ENCODE measurements at regions not wholly inside any gene's neighbourhood (a gene's known extent, or its start where the extent isn't known, plus 50 kb on each side); places are given as distances from the start of the nearest gene placed in this dataset.
"Not testable (repeated sequence)": the region's sequence is repeated elsewhere in the genome, so short reads cannot be mapped to it uniquely, and the experiment has no call there.

DNA sequence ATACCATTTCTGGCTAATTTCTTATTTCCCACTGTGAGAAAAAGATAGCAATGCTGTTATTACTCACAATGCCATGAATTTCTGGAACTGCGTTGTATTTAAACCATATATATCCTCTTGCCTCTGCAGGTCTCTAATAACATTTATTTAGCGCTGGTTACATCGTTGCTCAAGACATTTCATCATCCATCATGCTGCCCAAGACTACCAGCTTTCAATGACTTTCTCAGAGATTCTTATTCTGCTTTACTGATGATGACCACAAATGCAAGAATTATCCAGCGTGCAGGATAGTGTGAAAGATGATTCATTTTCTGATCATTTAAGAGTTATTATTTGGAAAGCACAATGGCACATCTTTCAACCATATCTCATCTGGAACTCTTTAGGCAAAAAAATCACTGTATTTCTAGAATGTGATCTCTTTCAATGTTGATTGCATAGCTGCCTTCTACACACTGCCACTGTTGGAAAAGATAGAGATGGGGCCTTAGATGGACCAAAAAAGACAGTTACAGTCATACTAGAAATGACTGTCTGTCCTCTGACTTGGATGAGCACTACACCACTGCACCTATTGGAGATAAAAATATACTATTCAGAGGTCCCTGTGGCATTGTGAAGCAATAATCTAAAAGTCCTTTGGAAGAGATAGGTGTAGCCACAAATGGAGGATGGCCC, 716.1 kb downstream of the NSUN3 start:
- DNase-seq (ENCODE audit: low read depth in 3 of 3, low spot score in 2 of 3), result no peak

DNA sequence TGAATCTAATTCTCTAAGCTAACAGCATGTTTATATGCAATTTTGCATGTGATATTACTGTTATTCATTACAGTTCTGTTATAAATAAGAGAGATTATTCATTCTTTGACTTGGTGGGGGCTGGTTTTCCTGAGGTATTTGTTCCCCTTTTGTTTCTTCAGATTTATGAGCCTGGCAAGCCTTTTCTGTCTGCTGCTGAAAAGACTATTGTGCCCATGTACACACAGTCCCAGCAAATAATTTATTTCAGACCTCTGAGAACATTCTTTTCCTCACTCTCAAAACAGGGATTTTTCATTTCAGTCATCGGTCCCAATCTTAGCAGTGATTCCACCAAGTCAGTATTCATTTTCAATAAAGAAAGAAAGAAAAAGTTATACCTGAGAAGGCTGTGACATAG, 716.8 kb downstream of the NSUN3 start:
- DNase-seq (ENCODE audit: low read depth in 3 of 3, low spot score in 2 of 3), result no peak

DNA sequence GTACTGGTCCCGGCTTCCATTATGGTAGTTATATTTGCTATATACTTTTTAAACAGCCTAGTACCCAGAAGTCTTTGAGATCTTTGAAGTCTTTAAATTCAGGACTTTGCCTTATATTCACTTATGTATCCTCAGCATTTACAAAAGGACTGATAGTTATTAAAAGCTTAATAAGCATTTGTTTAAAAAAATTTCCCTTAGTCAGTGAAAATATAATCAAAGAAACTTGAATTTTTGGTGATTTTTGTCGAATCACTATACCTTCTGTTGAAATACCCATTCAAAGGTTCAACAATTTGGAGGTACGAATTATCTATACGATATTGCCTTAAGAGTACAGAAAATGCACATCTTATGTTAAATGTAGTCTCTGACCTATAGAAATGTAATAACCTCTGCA, 721.4 kb downstream of the NSUN3 start:
- DNase-seq (ENCODE audit: low read depth in 3 of 3, low spot score in 2 of 3), result no peak

DNA sequence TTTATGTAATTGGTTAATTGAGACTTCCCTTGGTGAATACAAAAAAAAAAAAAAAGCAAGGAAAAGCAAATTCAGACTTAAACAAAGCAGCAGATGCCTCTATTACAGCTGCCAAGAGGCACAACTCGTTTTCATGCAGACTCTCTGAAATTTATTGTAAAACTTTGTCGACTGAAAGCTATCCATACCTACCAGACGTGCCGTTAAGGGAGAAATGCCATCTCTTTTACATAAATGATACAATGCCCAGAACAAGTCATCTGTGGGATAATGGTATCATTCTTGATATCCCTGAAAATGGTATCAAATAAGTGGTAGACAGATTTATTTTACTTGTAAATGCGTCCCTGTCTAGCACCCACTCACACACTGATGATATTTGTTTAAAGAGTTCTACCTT, 724.2 kb downstream of the NSUN3 start:
- no peak for DNase-seq (ENCODE audit: low read depth in 3 of 3, low spot score in 2 of 3)

DNA sequence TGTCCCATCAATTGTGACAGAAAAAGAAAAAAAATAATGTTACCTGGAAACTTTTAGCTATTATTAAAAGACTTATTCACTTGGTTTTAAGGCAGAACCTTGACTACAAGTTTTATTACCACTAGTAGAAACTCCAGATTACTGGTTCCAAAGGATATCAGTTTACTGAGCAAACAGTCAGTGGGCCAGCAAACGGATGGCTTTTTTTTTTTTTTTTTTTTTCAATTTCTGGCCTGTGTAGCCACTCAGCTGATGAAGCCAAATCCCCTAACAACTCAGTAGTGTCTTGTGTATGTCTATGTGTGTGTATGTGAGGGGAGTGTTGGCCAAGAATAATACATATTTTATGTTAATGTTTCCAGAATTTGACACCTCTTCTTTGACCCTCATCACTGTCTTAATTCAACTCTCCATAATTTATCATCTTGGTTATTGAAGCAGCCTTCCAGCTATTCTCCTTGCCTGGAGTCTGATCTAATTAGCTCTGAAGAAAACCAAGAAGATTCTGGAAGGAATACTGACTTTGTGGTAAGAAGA, 724.9 kb downstream of the NSUN3 start:
- DNase-seq (ENCODE audit: low read depth in 3 of 3, low spot score in 2 of 3), result peak in 2 of 3 donors; percentile 1 to 12

DNA sequence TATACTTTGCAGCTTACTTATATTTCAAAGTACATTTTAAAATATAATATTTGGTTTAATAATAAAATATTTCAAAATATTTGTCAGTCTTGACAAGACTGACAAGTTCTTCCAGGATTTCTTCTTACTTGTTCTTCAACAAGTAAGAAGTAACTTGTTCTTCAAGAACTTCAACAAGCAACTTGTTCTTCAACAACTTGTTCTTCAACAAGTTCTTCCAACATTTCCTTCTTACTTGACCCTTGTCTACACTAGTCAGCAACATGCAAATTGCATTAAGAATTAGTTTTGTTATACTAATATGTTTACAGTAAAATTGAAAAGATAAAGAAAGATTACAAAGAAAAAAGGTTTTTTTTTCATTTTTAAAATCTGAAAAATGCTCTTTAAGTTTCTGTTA, 731.7 kb downstream of the NSUN3 start:
- DNase-seq (ENCODE audit: low read depth in 3 of 3, low spot score in 2 of 3), result no peak

DNA sequence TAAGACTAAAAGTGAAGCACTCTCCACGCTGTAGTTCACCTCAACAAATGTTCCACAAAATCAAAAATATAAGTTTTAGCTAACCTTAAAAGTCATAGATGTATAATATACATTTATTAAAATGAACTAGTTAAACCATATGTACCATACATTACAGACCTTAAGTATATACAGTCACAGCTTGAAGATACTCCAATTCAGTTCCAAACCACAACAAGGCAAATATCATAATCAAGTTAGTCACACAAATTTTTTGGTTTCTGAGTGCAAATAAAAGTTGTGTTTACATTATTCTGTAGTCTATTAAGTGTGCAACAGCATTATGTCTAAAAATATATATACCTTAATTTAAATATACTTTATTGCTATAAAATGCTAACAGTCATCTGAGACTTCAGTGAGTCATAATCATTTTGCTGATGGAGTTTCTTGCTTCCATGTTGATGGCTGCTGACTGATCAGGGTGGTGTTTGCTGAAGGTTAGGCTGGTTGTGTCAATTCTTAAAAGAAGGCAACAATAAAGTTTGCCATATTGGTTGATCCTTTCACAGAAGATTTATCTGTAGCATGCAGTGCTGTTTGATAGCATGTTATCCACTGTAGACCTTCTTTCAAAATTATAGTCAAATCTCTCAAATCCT, 736.7 kb downstream of the NSUN3 start:
- DNase-seq (ENCODE audit: low read depth in 3 of 3, low spot score in 2 of 3), result no peak

DNA sequence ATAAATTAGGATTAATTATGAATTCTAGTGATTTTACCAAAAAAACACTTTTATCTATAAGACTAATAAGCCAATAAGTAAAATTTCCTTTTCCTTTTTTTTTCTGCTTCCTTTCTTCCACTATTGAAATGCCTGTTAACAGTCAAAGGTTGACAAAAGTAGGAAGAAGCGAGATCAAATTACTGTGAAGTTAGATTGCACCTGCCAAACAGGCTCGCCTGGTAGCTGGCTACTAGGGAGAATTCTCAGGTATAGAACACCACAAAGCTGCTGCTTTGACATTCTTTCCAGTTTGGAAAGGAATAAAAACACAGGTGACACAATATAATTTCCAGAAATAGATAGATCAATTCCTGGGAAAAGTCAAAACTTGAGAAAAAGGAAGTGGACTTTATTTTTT, 749.0 kb downstream of the NSUN3 start:
- no peak for DNase-seq (ENCODE audit: low read depth in 3 of 3, low spot score in 2 of 3)

DNA sequence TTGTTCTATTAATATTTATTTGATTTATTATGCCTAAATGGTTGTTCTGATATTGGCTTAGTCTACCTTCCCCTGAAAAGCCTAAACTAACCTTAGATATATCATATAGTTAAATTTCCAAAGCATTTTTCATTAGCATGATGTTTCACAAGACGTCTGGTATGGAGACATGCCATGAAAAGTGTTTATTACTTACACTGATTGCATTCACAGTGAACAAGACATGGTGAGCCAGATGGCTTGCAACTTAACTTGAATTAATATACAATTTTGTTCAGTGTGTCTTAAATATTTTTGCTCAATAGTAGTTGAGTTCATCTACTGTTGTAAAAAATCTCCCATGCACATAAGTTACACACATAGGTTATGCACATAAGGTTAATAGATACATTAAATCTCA, 758.4 kb downstream of the NSUN3 start:
- no peak for DNase-seq (ENCODE audit: low read depth in 3 of 3, low spot score in 2 of 3)

DNA sequence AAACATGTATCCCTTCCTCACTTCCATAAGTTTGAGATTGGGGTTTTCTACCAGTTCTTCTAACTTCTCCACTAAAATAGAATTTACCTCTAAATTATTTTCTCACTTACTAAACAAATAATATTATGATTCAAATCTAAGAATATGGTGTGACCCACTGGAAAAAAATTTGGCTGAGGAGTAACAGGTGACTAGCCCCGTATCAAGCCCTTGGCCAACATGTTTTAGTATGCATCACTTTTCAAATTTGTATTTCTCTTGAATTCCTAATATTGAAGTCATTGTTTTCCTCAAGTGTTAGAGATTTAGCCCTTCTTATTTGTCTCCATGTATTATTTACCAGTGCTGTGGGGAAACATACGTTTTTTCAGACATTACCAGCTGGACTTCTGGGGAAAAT, 759.4 kb downstream of the NSUN3 start:
- no peak for DNase-seq (ENCODE audit: low read depth in 3 of 3, low spot score in 2 of 3)

DNA sequence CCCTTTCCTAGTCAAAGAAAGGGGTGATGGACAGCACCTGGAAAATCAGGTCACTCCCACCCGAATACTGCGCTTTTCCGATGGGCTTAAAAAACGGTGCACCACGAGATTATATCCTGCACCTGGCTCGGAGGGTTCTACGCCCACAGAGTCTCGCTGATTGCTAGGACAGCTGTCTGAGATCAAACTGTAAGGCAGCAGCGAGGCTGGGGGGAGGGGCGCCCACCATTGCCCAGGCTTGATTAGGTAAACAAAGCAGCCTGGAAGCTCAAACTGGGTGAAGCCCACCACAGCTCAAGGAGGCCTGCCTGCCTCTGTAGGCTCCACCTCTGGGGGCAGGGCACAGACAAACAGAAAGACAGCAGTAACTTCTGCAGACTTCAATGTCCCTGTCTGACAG, 783.4 kb downstream of the NSUN3 start:
- DNase-seq (ENCODE audit: low read depth in 3 of 3, low spot score in 2 of 3), result not testable (repeated sequence)

DNA sequence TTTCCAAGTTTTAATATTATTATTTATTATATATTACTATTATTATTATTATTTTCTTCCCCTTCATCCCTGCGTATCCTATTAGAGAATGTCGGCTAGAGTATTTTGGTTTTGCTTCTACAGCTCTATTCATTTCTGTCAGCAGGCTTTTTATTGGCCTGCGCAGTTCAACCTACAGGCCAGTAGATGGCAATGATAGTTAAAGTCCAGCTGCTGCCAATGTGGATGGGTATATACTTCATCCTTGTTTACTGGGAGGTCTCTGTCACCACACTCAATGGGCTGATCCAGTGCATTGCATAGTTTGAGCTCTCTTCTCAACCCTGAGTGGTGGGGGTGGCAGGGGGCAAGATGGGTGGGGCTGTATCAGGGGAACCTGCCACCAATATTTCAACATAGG, 799.8 kb downstream of the NSUN3 start:
- DNase-seq (ENCODE audit: low read depth in 3 of 3, low spot score in 2 of 3), result no peak

DNA sequence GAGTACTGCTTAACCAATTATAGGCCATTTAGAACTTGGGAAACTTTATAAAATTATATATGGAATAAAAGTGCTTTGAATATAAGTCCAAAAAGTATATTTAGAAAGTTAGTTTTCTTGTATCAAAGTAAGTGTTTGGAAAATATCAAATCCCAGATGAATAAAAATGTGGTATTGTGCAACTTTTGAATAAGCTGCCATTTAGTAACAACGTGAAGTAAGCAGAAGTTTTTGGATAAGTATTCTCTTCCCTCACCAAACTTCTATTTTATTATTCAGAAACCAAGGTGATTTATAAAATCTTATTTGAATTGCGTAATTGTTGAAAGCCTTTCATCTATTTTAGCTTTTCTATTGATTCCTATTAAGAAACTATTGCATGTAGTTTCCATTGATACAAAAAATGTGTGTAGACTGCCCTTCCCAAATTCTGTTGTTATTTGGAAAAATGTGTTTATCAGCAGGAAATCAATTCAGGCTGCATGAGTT, 806.2 kb downstream of the NSUN3 start:
- no peak for DNase-seq (ENCODE audit: low read depth in 3 of 3, low spot score in 2 of 3)

DNA sequence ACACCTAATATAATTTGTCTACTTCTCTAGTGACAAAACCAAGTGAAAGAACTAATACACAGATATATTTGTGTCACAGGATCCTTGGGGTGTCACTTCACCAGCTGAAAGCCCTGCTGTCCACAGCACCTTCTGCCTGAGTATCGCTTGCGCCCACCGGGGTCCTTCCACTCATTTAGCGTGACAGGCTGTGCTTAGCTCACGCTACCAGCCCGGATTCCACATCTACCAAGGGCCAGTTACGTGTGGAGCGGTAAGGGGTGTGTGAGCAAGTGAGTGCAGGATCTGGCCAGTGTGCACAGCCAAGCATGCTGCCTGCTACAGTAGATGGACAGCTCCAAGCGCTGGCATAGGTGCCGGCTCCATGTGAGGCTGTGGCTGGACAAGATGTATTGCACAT, 810.9 kb downstream of the NSUN3 start:
- DNase-seq (ENCODE audit: low read depth in 3 of 3, low spot score in 2 of 3), result no peak

DNA sequence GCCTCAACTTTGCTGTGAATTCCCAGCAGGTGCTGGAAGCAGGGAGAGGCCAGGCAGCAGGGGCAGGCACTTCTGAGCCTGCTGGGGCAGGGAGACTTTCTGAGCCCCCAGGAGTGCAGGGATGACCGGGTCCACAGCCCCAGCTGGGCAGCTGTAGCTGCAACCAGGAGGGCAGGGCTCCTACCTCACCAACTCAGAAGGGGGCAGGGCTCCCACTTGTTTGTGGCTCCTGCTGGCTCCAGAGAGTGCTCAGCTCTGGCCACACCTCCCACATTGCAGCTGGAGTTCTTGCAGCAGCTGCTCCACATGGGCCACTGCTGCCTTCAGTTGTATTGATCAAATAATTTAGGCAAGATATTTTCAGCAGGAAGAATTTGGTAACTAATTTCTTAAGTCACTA, 812.3 kb downstream of the NSUN3 start:
- no peak for DNase-seq (ENCODE audit: low read depth in 3 of 3, low spot score in 2 of 3)

DNA sequence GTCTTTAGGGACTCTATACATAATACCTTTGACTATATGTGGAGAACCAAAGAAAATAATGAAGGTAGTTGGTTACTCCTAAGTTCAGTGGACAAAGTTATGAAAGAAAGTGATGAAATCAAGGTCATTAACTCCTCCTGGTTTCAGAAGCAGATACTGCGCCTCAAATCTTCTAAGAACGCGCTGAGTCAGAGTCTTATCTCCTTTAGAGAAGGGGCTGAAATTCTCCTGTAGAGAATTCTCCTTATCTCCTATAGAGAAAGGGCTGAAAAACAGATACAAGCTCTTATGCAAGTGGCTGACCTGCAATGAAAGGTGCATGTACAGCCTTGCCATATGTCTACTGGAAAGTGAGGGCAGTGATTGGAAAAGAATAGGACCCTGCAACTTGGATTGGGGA, 824.2 kb downstream of the NSUN3 start:
- DNase-seq (ENCODE audit: low read depth in 3 of 3, low spot score in 2 of 3), result no peak

DNA sequence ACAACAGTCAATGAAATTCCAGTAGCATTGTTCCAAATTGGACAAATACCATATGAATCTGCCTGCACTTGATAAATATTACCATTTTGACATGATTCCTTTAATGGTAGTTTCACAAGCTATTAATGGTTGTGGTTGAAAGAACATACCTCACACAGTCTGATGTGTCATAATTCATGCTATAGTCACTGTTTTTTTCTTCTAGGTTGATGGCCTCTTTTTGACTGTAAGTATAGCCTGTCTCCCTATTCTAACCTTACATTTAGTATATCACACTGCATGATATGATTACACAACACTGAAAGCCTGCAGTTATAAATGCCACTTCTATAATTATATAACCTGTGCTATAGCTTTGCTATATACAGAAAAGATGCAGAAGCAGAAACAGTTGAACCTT, 834.1 kb downstream of the NSUN3 start:
- no peak for DNase-seq (ENCODE audit: low read depth in 3 of 3, low spot score in 2 of 3)

DNA sequence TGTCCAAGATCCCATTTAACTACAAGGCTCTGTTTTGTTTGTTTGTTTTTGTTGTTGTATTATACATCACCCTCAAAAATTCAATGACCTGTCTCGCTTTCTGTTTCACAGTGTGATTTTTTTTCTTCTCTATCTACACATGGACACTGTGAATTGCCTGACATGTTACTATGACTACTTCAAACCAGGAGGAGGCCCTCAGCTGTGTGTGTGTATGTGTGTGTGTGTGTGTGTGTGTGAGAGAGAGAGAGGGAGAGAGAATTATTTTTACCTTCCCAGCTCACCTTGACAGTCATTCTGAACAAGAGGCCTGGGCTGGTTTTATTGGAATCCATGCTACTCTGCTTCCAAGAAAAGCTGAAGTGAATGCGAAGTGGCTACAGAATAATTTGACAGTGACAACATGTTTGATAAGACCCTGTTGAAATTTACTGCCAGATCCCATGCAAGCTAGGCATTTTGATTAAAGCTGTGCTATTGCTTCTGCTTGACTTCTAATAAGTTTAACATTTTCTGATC, 841.4 kb downstream of the NSUN3 start:
- DNase-seq (ENCODE audit: low read depth in 3 of 3, low spot score in 2 of 3), result no peak

DNA sequence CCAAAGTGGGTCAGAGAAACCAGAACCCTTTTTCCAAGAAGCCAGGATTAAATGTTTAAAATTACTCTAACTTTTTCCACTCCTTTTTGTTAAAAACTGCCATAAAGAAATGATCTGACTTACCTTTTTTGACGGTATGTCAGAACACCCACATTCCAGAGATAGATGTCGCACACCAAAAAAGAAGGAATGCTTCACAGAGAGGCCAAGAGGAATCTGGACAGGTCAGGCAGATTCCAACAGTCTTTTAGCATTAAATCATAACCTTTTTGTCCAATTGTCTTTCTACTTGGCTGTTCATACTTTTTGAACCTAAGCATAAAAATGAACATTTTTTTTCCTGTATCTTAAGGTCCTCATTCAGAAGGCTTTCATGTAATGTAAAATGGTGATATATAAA, 846.9 kb downstream of the NSUN3 start:
- no peak for DNase-seq (ENCODE audit: low read depth in 3 of 3, low spot score in 2 of 3)

DNA sequence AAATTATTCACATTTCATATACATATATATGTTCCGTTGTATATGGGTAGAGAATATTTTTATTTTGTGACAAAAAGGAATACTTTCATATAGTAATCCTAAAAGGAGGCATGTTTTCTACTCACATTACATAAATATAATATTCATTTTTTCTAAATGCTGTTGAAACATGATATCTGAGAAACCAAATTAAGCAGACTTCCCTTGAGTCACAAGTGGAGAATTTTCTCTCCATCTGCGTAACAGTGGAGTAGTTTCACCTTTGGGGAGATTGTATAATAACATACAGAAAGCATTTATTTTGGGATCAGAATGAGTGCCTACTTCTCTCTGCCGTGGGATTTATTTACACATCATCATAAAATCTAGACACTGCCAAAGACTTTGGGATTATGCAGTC, 849.8 kb downstream of the NSUN3 start:
- DNase-seq (ENCODE audit: low read depth in 3 of 3, low spot score in 2 of 3), result no peak

DNA sequence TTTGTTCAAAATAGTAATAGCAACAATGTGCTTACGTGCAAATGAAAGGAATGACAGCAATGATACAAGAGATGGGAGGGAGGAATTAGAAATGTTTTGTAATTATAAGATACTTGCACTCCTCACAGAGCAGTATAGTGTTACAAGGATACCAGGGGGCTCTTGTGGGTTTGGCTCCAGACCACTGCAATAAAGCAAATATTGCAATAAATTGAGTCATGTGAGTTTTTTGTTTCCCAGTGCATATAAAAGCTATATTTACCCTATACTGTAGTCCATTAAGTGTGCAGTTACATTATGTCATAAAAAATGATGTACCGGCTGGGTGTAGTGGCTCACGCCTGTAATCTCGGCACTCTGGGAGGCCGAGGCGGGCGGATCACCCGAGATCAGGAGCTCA, 864.3 kb downstream of the NSUN3 start:
- DNase-seq (ENCODE audit: low read depth in 3 of 3, low spot score in 2 of 3), result no peak

DNA sequence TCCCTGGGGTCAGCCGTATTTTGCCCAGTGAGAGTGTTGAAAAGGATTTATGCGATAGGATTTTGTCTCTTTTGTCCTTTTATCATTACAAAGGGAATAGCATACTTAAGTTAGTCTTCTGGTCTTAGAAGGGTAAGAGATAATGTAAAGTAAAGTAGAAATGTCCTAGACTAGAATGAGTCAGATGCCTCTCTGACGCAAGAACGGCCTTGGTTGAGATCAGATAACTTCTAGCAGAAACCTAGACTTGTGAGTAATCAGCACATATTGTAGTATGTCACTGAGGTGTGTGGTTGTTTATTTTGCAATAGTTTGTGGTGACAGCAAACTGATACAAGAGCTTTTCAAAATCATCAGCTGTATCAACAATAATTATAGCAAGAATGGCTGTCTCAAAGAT, 866.1 kb downstream of the NSUN3 start:
- no peak for DNase-seq (ENCODE audit: low read depth in 3 of 3, low spot score in 2 of 3)

Data from right renal cortex interstitium (tissue), 3 donors.